Fibroblast of pulmonary artery (primary cell): ENCODE measurements at regions not wholly inside any gene's neighbourhood (a gene's known extent, or its start where the extent isn't known, plus 50 kb on each side); places are given as distances from the start of the nearest gene placed in this dataset.

ENCODE experiments used
- DNase-seq: peaks from one replicate; pipeline ENCODE4 v3.0.0-alpha.2; 2010; ENCODE audit warnings: low read depth
- H3K4me3 ChIP-seq: replicated peaks from 2 replicates; pipeline ENCODE4 v1.5.1; 2011; ENCODE audit warnings: low read depth, mild to moderate bottlenecking, control low read depth, low read length, moderate library complexity
- TF ChIP-seq, protein P1 (sequence below): IDR thresholded peaks from 2 replicates; pipeline ENCODE4 v1.5.1; 2011; ENCODE audit warnings: mild to moderate bottlenecking, control low read depth, low read length, inconsistent platforms; ENCODE audit errors: missing control alignments

DNA sequence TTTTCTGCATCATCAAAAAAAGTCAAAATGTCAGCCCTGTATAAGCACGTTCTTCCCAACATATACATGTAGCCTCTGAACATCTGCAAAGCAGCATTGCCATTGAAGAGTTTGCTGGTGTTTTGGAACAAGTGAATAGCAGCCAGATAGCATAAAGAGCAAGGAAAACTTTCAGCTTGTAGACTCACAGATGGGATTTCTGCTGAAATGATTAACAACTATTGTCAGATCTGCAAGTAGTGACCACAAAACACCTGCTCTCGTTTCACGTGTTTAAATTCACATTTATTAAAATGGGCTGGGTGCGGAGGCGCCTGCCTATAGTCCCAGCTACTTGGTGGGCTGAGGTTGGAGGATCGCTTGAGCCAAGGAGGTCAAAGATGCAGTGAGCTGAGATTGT is 123.7 kb downstream of the SPRY1 start:
- no peak for DNase-seq
- TF ChIP-seq, protein P1, sequence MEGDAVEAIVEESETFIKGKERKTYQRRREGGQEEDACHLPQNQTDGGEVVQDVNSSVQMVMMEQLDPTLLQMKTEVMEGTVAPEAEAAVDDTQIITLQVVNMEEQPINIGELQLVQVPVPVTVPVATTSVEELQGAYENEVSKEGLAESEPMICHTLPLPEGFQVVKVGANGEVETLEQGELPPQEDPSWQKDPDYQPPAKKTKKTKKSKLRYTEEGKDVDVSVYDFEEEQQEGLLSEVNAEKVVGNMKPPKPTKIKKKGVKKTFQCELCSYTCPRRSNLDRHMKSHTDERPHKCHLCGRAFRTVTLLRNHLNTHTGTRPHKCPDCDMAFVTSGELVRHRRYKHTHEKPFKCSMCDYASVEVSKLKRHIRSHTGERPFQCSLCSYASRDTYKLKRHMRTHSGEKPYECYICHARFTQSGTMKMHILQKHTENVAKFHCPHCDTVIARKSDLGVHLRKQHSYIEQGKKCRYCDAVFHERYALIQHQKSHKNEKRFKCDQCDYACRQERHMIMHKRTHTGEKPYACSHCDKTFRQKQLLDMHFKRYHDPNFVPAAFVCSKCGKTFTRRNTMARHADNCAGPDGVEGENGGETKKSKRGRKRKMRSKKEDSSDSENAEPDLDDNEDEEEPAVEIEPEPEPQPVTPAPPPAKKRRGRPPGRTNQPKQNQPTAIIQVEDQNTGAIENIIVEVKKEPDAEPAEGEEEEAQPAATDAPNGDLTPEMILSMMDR = no peak
- no peak overlapping the region for H3K4me3 ChIP-seq

DNA sequence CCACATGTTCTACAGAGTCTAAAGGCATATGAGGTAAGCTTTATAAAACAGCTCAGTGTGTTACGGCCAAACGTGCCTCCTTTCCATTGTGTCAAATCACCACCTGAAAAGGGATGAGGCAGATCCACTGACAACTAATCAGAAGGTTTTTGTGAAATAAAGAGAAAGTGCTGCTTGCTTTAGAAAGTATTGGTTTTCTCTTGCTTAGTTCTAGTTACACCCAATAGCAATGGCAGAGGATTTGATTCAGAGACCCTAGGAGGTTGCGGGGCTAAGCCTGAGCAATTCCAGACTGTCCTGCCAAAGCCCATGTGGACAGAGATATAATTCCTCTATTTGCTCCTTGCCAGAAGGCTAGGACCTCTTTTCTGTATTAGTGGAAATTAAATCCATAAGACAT is 125.5 kb downstream of the SPRY1 start:
- H3K4me3 ChIP-seq = no peak overlapping the region
- DNase-seq = no peak
- TF ChIP-seq, protein P1 = no peak

- DNase-seq = no peak
- TF ChIP-seq, protein P1 = no peak
- no peak overlapping the region for H3K4me3 ChIP-seq
Measured at GRCh38 chr4:123522646-123523045, 126.1 kb downstream of the SPRY1 start.

GRCh38 chr4:123524958-123525628 is 128.5 kb downstream of the SPRY1 start:
- no peak overlapping the region for H3K4me3 ChIP-seq
- TF ChIP-seq, protein P1 = no peak
- DNase-seq = no peak

- no peak overlapping the region for H3K4me3 ChIP-seq
- no peak for DNase-seq
- TF ChIP-seq, protein P1 = no peak
Measured at GRCh38 chr4:123526511-123526910, 129.9 kb downstream of the SPRY1 start.

DNA sequence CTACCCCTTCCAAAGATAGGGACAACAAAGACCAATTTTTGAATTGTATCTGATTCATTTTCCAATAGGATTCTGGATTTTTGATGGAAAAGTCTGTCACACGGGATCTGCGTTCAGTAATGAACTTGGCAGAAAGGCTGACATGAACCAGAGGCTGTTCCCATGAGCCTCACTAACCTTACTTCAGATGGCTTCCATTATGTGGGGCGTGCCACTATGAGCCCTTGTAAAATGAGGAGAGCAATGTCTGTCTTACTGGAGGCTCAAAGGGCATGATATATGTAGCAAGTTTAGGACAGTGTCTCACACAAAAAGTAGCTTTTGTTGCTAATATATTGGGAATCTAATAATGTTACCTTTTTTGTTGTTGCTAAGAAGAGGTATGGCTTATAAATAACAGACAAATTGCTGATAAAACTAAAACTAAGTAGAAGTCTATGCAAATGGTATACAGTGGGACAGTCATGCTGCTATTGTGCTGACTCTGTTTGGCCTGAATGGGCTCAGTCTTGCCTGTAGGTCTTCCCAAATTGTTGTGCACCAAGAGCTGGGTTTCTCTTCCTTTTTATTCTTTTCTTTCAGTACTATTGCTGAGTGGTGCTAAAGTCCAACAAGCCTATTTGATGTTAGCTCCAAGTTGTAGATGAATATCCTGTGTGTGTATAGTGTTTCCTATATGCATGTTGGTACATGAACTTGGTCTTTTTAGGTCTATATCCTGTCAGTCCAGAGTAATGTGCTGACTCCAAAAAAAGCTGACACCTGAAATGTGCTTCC is 132.1 kb downstream of the SPRY1 start:
- no peak overlapping the region for H3K4me3 ChIP-seq
- DNase-seq = no peak
- TF ChIP-seq, protein P1 = no peak

GRCh38 chr4:123529278-123529568 is 132.6 kb downstream of the SPRY1 start:
- DNase-seq = no peak
- TF ChIP-seq, protein P1 = no peak
- no peak overlapping the region for H3K4me3 ChIP-seq
